IMR-90 (cell line): ENCODE measurements at regions not wholly inside any gene's neighbourhood (a gene's known extent, or its start where the extent isn't known, plus 50 kb on each side); places are given as distances from the start of the nearest gene placed in this dataset.

Experiments used
- ATAC-seq: fragments of 200-7000 bp; cut with Tn5 transposase; 2 replicates; pipeline ENCODE4 v1.9.1; 2020; ENCODE audit warnings: low read depth, mild to moderate bottlenecking, moderate library complexity
- BruUV-seq: library from RNA; stranded (reverse); fragments of 400-500 nt; replicated peaks from 2 replicates; lab custom pipeline; 2021; lab: Mats Ljungman, UMichigan
- CTCF ChIA-PET: fragments of 300-600 bp; formaldehyde crosslinking; extraction: SDS; loops from one replicate; lab custom pipeline; 2021; ENCODE audit warnings: antibody characterized with exemption; lab: Yijun Ruan, JAX
- POLR2A ChIA-PET: fragments of 300-600 bp; sonication (Branson Sonifier 250); formaldehyde crosslinking; loops from one replicate; lab custom pipeline; 2022; ENCODE audit warnings: antibody characterized with exemption; ENCODE audit not compliant: unreplicated experiment; lab: Charles Lee
- DNase-seq: peaks from one replicate; pipeline ENCODE4 v3.0.0; 2013
- H2AFZ ChIP-seq: replicated peaks from 2 replicates; pipeline ENCODE3; 2013; ENCODE audit warnings: low read length, mild to moderate bottlenecking; ENCODE audit not compliant: poor library complexity
- H2AK5ac ChIP-seq: 2 replicates; pipeline ENCODE4 v1.6.1; 2013; ENCODE audit warnings: low read depth, low read length, inconsistent platforms
- H2AK9ac ChIP-seq: replicated peaks from 2 replicates; pipeline ENCODE3; 2013; ENCODE audit warnings: mild to moderate bottlenecking, low read depth, low read length, moderate library complexity; ENCODE audit not compliant: poor library complexity
- H2BK120ac ChIP-seq: 2 replicates; pipeline ENCODE4 v1.6.1; 2013; ENCODE audit warnings: low read depth, low read length, inconsistent platforms
- H2BK15ac ChIP-seq: 3 replicates; pipeline ENCODE4 v1.6.1; 2013; ENCODE audit warnings: low read depth, low read length, inconsistent platforms
- H2BK20ac ChIP-seq: 2 replicates; pipeline ENCODE4 v1.6.1; 2013; ENCODE audit warnings: low read depth, mild to moderate bottlenecking, inconsistent platforms, low read length, moderate library complexity
- H2BK5ac ChIP-seq: 2 replicates; pipeline ENCODE4 v1.6.1; 2013; ENCODE audit warnings: mild to moderate bottlenecking, low read depth, low read length, inconsistent platforms; ENCODE audit not compliant: poor library complexity, severe bottlenecking
- H3K14ac ChIP-seq: replicated peaks from 2 replicates; pipeline ENCODE4 v1.6.1; 2013; ENCODE audit warnings: low read depth, low read length, inconsistent platforms
- H3K18ac ChIP-seq: 2 replicates; pipeline ENCODE4 v1.6.1; 2013; ENCODE audit warnings: low read depth, low read length, control low read depth
- H3K23ac ChIP-seq: 2 replicates; pipeline ENCODE4 v1.6.1; 2013; ENCODE audit warnings: low read depth, low read length, inconsistent platforms
- H3K27ac ChIP-seq: 2 replicates; pipeline ENCODE4 v1.5.1; 2013; ENCODE audit warnings: mild to moderate bottlenecking, control low read depth, low read length; ENCODE audit not compliant: insufficient read depth
- H3K27me3 ChIP-seq: 2 replicates; pipeline ENCODE4 v1.6.1; 2013; ENCODE audit warnings: low read length; ENCODE audit not compliant: control insufficient read depth, insufficient read depth
- H3K36me3 ChIP-seq: 2 replicates; pipeline ENCODE4 v1.6.1; 2013; ENCODE audit warnings: low read length, mixed read lengths; ENCODE audit not compliant: control insufficient read depth, insufficient read depth
- H3K4ac ChIP-seq: 2 replicates; pipeline ENCODE4 v1.6.1; 2013; ENCODE audit warnings: low read depth, low read length, inconsistent platforms
- H3K4me1 ChIP-seq: 2 replicates; pipeline ENCODE4 v1.6.1; 2013; ENCODE audit warnings: low read length, mixed read lengths; ENCODE audit not compliant: control insufficient read depth, insufficient read depth
- H3K4me2 ChIP-seq: 2 replicates; pipeline ENCODE4 v1.6.1; 2013; ENCODE audit warnings: low read depth, mild to moderate bottlenecking, control low read depth, low read length, moderate library complexity
- H3K4me3 ChIP-seq: 2 replicates; pipeline ENCODE4 v1.5.1; 2013; ENCODE audit warnings: low read depth, mild to moderate bottlenecking, control low read depth, low read length, moderate library complexity; ENCODE audit not compliant: insufficient read depth
- H3K56ac ChIP-seq: 2 replicates; pipeline ENCODE4 v1.6.1; 2013; ENCODE audit warnings: low read length, inconsistent platforms; ENCODE audit not compliant: insufficient read depth; ENCODE audit errors: extremely low read depth
- H3K79me1 ChIP-seq, 2 experiments: 2 replicates each; pipeline ENCODE4 v1.6.1; 2013; ENCODE audit warnings: low read length in 2 of 2, inconsistent platforms in 1 of 2, low read depth in 1 of 2
- H3K9ac ChIP-seq: 2 replicates; pipeline ENCODE4 v1.6.1; 2013; ENCODE audit warnings: low read depth, low read length, control low read depth
- H3K9me1 ChIP-seq: 2 replicates; pipeline ENCODE4 v1.6.1; 2013; ENCODE audit warnings: low read length, inconsistent platforms; ENCODE audit not compliant: insufficient read depth
- H3K9me3 ChIP-seq: 2 replicates; pipeline ENCODE4 v1.6.1; 2013; ENCODE audit warnings: low read length; ENCODE audit not compliant: control insufficient read depth, insufficient read depth
- H4K20me1 ChIP-seq: 2 replicates; pipeline ENCODE4 v1.6.1; 2013; ENCODE audit warnings: low read length, inconsistent platforms; ENCODE audit not compliant: insufficient read depth
- H4K5ac ChIP-seq: 2 replicates; pipeline ENCODE4 v1.6.1; 2013; ENCODE audit warnings: mild to moderate bottlenecking, low read depth, low read length, control low read depth
- H4K8ac ChIP-seq, 2 experiments: 2 replicates each; pipeline ENCODE4 v1.6.1; 2013; ENCODE audit warnings: low read depth in 2 of 2, low read length in 2 of 2, control low read depth in 1 of 2, inconsistent platforms in 1 of 2
- H4K91ac ChIP-seq: 2 replicates; pipeline ENCODE4 v1.6.1; 2013; ENCODE audit warnings: low read depth, low read length, inconsistent platforms; ENCODE audit not compliant: insufficient read depth
- BHLHE40 ChIP-seq: fragments of 150-350 bp; IDR thresholded peaks from 2 replicates; pipeline ENCODE4 v1.6.1; 2016; ENCODE audit warnings: mild to moderate bottlenecking, low read depth, low read length
- CHD1 ChIP-seq: IDR thresholded peaks from 2 replicates; pipeline ENCODE4 v1.6.1; 2012; ENCODE audit warnings: low read depth, low read length, improper control_type of control experiment
- ELK1 ChIP-seq: fragments of 150-350 bp; IDR thresholded peaks from 2 replicates; pipeline ENCODE4 v1.6.1; 2016; ENCODE audit warnings: low read depth, mild to moderate bottlenecking, low read length, moderate library complexity, borderline replicate concordance
- FOS ChIP-seq: fragments of 150-350 bp; IDR thresholded peaks from 2 replicates; pipeline ENCODE4 v1.6.1; 2016; ENCODE audit warnings: low read depth, low read length
- MAFK ChIP-seq: IDR thresholded peaks from 2 replicates; pipeline ENCODE4 v1.6.1; 2012; ENCODE audit warnings: low read depth, low read length, improper control_type of control experiment
- MAZ ChIP-seq: IDR thresholded peaks from 2 replicates; pipeline ENCODE4 v1.6.1; 2012; ENCODE audit warnings: low read depth, mild to moderate bottlenecking, low read length, improper control_type of control experiment, moderate library complexity, borderline replicate concordance
- MXI1 ChIP-seq: IDR thresholded peaks from 2 replicates; pipeline ENCODE4 v1.6.1; 2012; ENCODE audit warnings: low read depth, mild to moderate bottlenecking, low read length, moderate library complexity, borderline replicate concordance
- NFE2L2 ChIP-seq: fragments of 150-350 bp; IDR thresholded peaks from 2 replicates; pipeline ENCODE4 v1.6.1; 2016; ENCODE audit warnings: low read depth, mild to moderate bottlenecking, low read length
- POLR2A ChIP-seq: IDR thresholded peaks from 2 replicates; pipeline ENCODE4 v1.6.1; 2012; ENCODE audit warnings: mild to moderate bottlenecking, low read depth, low read length
- RAD21 ChIP-seq: IDR thresholded peaks from 2 replicates; pipeline ENCODE4 v1.6.1; 2012; ENCODE audit warnings: low read length, improper control_type of control experiment
- RFX5 ChIP-seq: IDR thresholded peaks from 2 replicates; pipeline ENCODE4 v1.8.0; 2012; ENCODE audit warnings: low read depth, mild to moderate bottlenecking, low read length, moderate library complexity
- SMC3 ChIP-seq: fragments of 150-350 bp; IDR thresholded peaks from 2 replicates; pipeline ENCODE4 v1.6.1; 2016; ENCODE audit warnings: low read depth, mild to moderate bottlenecking, antibody characterized with exemption, low read length, moderate library complexity
- USF2 ChIP-seq: fragments of 150-350 bp; IDR thresholded peaks from 2 replicates; pipeline ENCODE4 v1.6.1; 2017; ENCODE audit warnings: mild to moderate bottlenecking, antibody characterized with exemption, low read length, low read depth
- WGBS, 2 experiments: methylation state at CpG; one replicate each; pipeline versions ENCODE4 v1.1.5 to v1.1.7; 2013; ENCODE audit warnings: missing lambda C conversion rate in 2 of 2; ENCODE audit not compliant: insufficient read length in 1 of 2; ENCODE audit errors: extremely low coverage in 2 of 2; 5-methylcytosine and 5-hydroxymethylcytosine counted together
- dilution Hi-C: fragments of 300-500 bp; cut with HindIII; formaldehyde crosslinking; loops from one replicate; pipeline ENCODE4 v1.14.3; 2018; ENCODE audit warnings: low sequenced_read_pairs; ENCODE audit not compliant: unreplicated experiment
- in situ Hi-C: fragments of 300-500 bp; cut with MboI; formaldehyde crosslinking; loops from 3 replicates; pipeline ENCODE4 v1.14.3; 2019; ENCODE audit warnings: low sequenced_read_pairs, inconsistent platforms, mixed read lengths
- intact Hi-C: fragments of 100-400 bp; cut with micrococcal nuclease; formaldehyde crosslinking; loops from 2 replicates; pipeline ENCODE4 v1.10.0; 2022

DNA sequence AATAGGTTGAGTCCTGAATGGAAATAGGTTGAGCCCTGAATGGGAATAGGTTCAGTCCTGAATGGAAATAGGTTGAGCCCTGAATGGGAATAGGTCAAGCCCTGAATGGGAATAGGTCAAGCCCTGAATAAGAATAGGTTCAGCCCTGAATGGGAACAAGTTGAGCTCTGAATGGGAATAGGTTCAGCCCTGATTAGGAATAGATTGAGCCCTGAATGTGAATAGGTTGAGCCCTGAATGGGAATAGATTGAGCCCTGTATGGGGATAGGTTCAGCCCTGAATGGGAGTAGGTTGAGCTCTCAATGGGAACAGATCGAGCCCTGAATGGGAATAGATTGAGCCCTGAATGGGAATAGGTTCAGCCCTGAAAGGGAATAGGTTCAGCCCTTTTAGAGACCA lies 590.8 kb upstream of the ADAMTS16 start:
- Histone ChIP-seq H3K14ac (no peak overlapping the region), H4K91ac (no peak overlapping the region), H4K5ac (no peak overlapping the region), H3K79me1 (no peaks in the 10 kb centered on the region), H3K27me3 (no peaks in the 10 kb centered on the region), H3K23ac (no peak overlapping the region), H2AFZ (no peak overlapping the region), H3K4me1 (no peaks in the 10 kb centered on the region), H3K9me3 (peaks cover 12% of the 10 kb centered on the region), H2BK5ac (no peak overlapping the region), H2AK9ac (no peak overlapping the region), H3K4me3 (no peak overlapping the region), H3K36me3 (no peaks in the 10 kb centered on the region), H2BK15ac (no peak overlapping the region), H2BK20ac (no peak overlapping the region), H3K18ac (no peak overlapping the region), H3K27ac (no peak overlapping the region), H3K56ac (no peak overlapping the region), H4K8ac (no peak overlapping the region), H4K20me1 (no peaks in the 10 kb centered on the region), H2AK5ac (no peak overlapping the region), H2BK120ac (no peak overlapping the region), H3K4ac (no peak overlapping the region), H3K9me1 (no peaks in the 10 kb centered on the region), H3K9ac (no peak overlapping the region), H3K4me2 (no peak overlapping the region)
- DNase-seq: no peak
- ATAC-seq: no peak
- in situ Hi-C loops: no loop called here
- ChIA-PET POLR2A (no interaction called here), CTCF (no interaction called here)
- intact Hi-C loops: no loop called here
- WGBS, 2 experiments: no CpG with 5 or more reads among the region's 1 CpG
- dilution Hi-C loops: no loop called here
- no TSS peak for BruUV-seq
- TF ChIP-seq CHD1 (no peak), NFE2L2 (no peak), USF2 (no peak), ELK1 (no peak), BHLHE40 (no peak), RAD21 (no peak), SMC3 (no peak), RFX5 (no peak), MAZ (no peak), FOS (no peak), MXI1 (no peak), POLR2A (no peak), MAFK (no peak)
